Chondrocyte (in vitro differentiated cells): ENCODE measurements at regions not wholly inside any gene's neighbourhood (a gene's known extent, or its start where the extent isn't known, plus 50 kb on each side); places are given as distances from the start of the nearest gene placed in this dataset.

Experiments
- DNase-seq: peaks from one replicate; pipeline ENCODE4 v3.0.0; 2021; ENCODE audit warnings: mixed read lengths, low spot score
- H3K27ac Mint-ChIP-seq: one replicate; pipeline ENCODE4 v1.8.0; 2021; ENCODE audit warnings: mild to moderate bottlenecking, moderate library complexity, mixed read lengths; ENCODE audit not compliant: unreplicated experiment
- H3K27me3 Mint-ChIP-seq: 2 replicates; pipeline ENCODE4 v1.8.0; 2021; ENCODE audit warnings: low read depth, mixed read lengths
- H3K36me3 Mint-ChIP-seq: 2 replicates; pipeline ENCODE4 v1.8.0; 2021; ENCODE audit warnings: low read depth, mixed read lengths
- H3K4me1 Mint-ChIP-seq: 2 replicates; pipeline ENCODE4 v1.8.0; 2021; ENCODE audit warnings: low read depth, mild to moderate bottlenecking, mixed read lengths
- H3K4me3 Mint-ChIP-seq: one replicate; pipeline ENCODE4 v1.8.0; 2021; ENCODE audit warnings: mild to moderate bottlenecking, moderate library complexity, mixed read lengths; ENCODE audit not compliant: unreplicated experiment
- H3K9me3 Mint-ChIP-seq: 2 replicates; pipeline ENCODE4 v1.8.0; 2021; ENCODE audit warnings: low read depth, mixed read lengths
- TF ChIP-seq, protein P1 (sequence below): fragments of 200-600 bp; sonication (generic); IDR thresholded peaks from 2 replicates; pipeline ENCODE4 v1.5.0; 2021; ENCODE audit warnings: antibody characterized with exemption, mild to moderate bottlenecking, moderate library complexity

DNA sequence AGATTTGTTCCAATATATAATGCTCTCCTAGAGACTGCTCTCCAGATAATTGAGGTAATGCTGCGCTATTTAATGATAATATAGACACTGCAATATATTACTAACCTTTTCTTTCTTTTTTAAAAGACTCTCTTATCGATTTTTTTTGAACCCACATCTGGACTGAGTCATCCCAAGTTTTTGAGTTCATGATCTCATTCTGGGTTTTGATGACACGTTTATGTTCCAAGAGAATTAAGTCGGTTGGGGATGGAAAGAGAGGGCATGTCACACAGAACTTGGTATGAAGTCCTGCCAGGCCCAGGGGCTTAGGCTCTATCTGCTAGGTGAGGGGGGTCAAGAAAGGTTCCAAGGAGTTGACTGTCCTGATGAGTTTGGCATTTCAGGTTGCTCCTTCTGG is 431.1 kb downstream of the MFSD1 start:
- Mint-ChIP-seq H3K9me3 (peaks cover 5% of the 10 kb centered on the region), H3K4me1 (no peaks in the 10 kb centered on the region), H3K4me3 (no peak overlapping the region), H3K27me3 (peaks cover 11% of the 10 kb centered on the region), H3K36me3 (no peaks in the 10 kb centered on the region), H3K27ac (no peak overlapping the region)
- no peak for DNase-seq
- TF ChIP-seq, protein P1, sequence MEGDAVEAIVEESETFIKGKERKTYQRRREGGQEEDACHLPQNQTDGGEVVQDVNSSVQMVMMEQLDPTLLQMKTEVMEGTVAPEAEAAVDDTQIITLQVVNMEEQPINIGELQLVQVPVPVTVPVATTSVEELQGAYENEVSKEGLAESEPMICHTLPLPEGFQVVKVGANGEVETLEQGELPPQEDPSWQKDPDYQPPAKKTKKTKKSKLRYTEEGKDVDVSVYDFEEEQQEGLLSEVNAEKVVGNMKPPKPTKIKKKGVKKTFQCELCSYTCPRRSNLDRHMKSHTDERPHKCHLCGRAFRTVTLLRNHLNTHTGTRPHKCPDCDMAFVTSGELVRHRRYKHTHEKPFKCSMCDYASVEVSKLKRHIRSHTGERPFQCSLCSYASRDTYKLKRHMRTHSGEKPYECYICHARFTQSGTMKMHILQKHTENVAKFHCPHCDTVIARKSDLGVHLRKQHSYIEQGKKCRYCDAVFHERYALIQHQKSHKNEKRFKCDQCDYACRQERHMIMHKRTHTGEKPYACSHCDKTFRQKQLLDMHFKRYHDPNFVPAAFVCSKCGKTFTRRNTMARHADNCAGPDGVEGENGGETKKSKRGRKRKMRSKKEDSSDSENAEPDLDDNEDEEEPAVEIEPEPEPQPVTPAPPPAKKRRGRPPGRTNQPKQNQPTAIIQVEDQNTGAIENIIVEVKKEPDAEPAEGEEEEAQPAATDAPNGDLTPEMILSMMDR, result no peak

- TF ChIP-seq, protein P1, result no peak
- Mint-ChIP-seq H3K36me3 (no peaks in the 10 kb centered on the region), H3K4me3 (no peak overlapping the region), H3K9me3 (peaks cover 5% of the 10 kb centered on the region), H3K27ac (no peak overlapping the region), H3K4me1 (no peaks in the 10 kb centered on the region), H3K27me3 (peaks cover 17% of the 10 kb centered on the region)
- no peak for DNase-seq
Observed at GRCh38 chr3:159233734-159234133, 431.9 kb downstream of the MFSD1 start.

DNA sequence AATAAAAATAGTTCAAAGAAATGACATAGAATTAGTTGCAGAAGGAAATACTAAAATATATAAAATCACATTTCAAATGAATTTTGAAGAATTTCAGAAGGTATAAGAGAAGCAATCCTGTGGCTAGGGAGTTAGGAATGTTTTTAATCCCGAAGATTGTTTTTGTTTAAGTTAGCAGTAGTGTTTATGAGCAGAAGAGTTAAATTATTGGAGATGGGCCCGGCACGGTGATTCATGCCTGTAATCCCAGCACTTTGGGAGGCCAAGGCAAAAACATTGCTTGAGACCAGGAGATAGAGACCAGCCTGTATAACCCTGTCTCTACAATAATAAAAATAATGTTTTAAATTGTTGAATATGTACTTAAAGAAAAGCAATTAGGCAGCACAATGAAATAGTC is 432.5 kb downstream of the MFSD1 start:
- no peak overlapping the region for H3K27ac Mint-ChIP-seq
- DNase-seq, result no peak

GRCh38 chr3:159236321-159236720 is 434.5 kb downstream of the MFSD1 start:
- TF ChIP-seq, protein P1, result no peak
- no peak for DNase-seq
- H3K27me3 Mint-ChIP-seq, result peaks cover 20% of the 10 kb centered on the region

More for the DNA sequence above, 432.5 kb downstream of the MFSD1 start:
- no peaks in the 10 kb centered on the region for H3K4me1 Mint-ChIP-seq
- H3K27me3 Mint-ChIP-seq, result peaks cover 20% of the 10 kb centered on the region
- H3K4me3 Mint-ChIP-seq, result no peak overlapping the region
- H3K9me3 Mint-ChIP-seq, result peaks cover 5% of the 10 kb centered on the region
- TF ChIP-seq, protein P1, result no peak
- no peaks in the 10 kb centered on the region for H3K36me3 Mint-ChIP-seq

DNA sequence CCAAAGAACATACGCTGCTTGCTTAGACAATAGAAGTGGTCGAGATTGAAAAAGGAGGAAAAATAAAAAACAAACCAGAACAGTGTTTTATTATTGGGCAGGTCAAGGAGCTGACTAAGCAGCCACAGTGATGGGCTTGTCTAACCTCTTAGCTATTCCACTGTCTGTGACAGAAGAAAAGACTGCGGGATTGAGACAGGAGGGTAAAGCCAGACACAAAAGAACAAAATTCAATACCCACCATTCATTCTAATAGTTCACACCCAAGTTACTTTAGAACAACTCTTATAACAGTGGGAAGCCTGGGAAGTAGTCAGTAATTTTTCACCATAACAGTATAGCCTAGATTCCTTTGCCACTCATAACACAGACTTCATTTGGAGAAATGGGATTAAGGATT is 435.4 kb downstream of the MFSD1 start:
- Mint-ChIP-seq H3K36me3 (no peaks in the 10 kb centered on the region), H3K4me3 (no peak overlapping the region), H3K4me1 (no peaks in the 10 kb centered on the region), H3K27ac (no peak overlapping the region), H3K9me3 (no peaks in the 10 kb centered on the region), H3K27me3 (peaks cover 17% of the 10 kb centered on the region)
- TF ChIP-seq, protein P1, result no peak
- DNase-seq, result no peak

More at GRCh38 chr3:159236321-159236720, 434.5 kb downstream of the MFSD1 start:
- H3K4me1 Mint-ChIP-seq, result no peaks in the 10 kb centered on the region
- no peak overlapping the region for H3K4me3 Mint-ChIP-seq
- H3K9me3 Mint-ChIP-seq, result peaks cover 2% of the 10 kb centered on the region
- no peak overlapping the region for H3K27ac Mint-ChIP-seq
- H3K36me3 Mint-ChIP-seq, result no peaks in the 10 kb centered on the region
